MM.1S (cell line): ENCODE measurements at regions not wholly inside any gene's neighbourhood (a gene's known extent, or its start where the extent isn't known, plus 50 kb on each side); places are given as distances from the start of the nearest gene placed in this dataset.

Experiments
- CTCF ChIP-seq: fragments of 300-600 bp; sonication (generic); IDR thresholded peaks from 2 replicates; pipeline ENCODE4 v1.5.1; 2016; ENCODE audit warnings: antibody characterized with exemption, low read length, mixed read lengths
- EZH2phosphoT487 ChIP-seq: fragments of 300-600 bp; sonication (generic); IDR thresholded peaks from 2 replicates; pipeline ENCODE4 v1.6.1; 2018; ENCODE audit warnings: antibody characterized with exemption, low read length

GRCh38 chr5:3153226-3153858 is 401.9 kb upstream of the IRX2 start:
- no peak for TF ChIP-seq EZH2phosphoT487
- TF ChIP-seq CTCF = no peak
